Transverse colon (tissue), 4 donors: ENCODE measurements at regions not wholly inside any gene's neighbourhood (a gene's known extent, or its start where the extent isn't known, plus 50 kb on each side); places are given as distances from the start of the nearest gene placed in this dataset.

ENCODE experiments used
- CTCF ChIP-seq, 5 experiments: fragments of 200-600 bp in 3 of 5; fragments of 450-650 bp in 2 of 5; sonication (generic) in 3 of 5; IDR thresholded peaks; 1 replicate in 2 of 5; 2 replicates in 3 of 5; pipeline ENCODE4 v1.5.1; 2016 to 2017; ENCODE audit warnings: antibody characterized with exemption in 5 of 5, inconsistent platforms in 3 of 5, mild to moderate bottlenecking in 2 of 5, moderate library complexity in 1 of 5
- POLR2A ChIP-seq: fragments of 450-650 bp; IDR thresholded peaks from one replicate; pipeline ENCODE4 v1.6.1; 2016; ENCODE audit warnings: antibody characterized with exemption, mild to moderate bottlenecking, moderate library complexity
- POLR2AphosphoS5 ChIP-seq, 3 donors: sonication (generic); formaldehyde crosslinking; IDR thresholded peaks; one replicate each; pipeline ENCODE4 v1.6.1; 2016; ENCODE audit warnings: antibody characterized with exemption in 3 of 3

- TF ChIP-seq CTCF (IDR thresholded peaks at IDR 0.05): no peak
- TF ChIP-seq POLR2A: no peak
- TF ChIP-seq POLR2AphosphoS5 (IDR thresholded peaks at IDR 0.05): no peak
Observed at GRCh38 chr1:239457491-239458143, 71.2 kb downstream of the CHRM3 start.
